ENCODE measurements at regions not wholly inside any gene's neighbourhood (a gene's known extent, or its start where the extent isn't known, plus 50 kb on each side); places are given as distances from the start of the nearest gene placed in this dataset.

GRCh38 chr3:76550522-76551201, 489.2 kb upstream of the ROBO2 start:
- DNase-seq, result no peak

- DNase-seq, result no peak
These were observed 488.2 kb upstream of the ROBO2 start for GRCh38 chr3:76551739-76552138.

GRCh38 chr3:76552653-76553052, 487.2 kb upstream of the ROBO2 start:
- no peak for DNase-seq

GRCh38 chr3:76554707-76555106, 485.2 kb upstream of the ROBO2 start:
- DNase-seq, result no peak

GRCh38 chr3:76561494-76562236, 478.2 kb upstream of the ROBO2 start:
- peak in 1 of 2 experiments; percentile 48 for DNase-seq

- no peak for DNase-seq
These were observed 474.2 kb upstream of the ROBO2 start for GRCh38 chr3:76565496-76566210.

GRCh38 chr3:76566211-76566534, 473.7 kb upstream of the ROBO2 start:
- no peak for DNase-seq

- no peak for DNase-seq
These were observed 473.0 kb upstream of the ROBO2 start for GRCh38 chr3:76566904-76567303.

- DNase-seq, result peak; percentile 2 to 29
These were observed 469.4 kb upstream of the ROBO2 start for GRCh38 chr3:76570436-76571057.

- no peak for DNase-seq
These were observed 463.7 kb upstream of the ROBO2 start for GRCh38 chr3:76576201-76576600.

- no peak for DNase-seq
These were observed 457.8 kb upstream of the ROBO2 start for GRCh38 chr3:76582098-76582497.

GRCh38 chr3:76582632-76583378, 457.1 kb upstream of the ROBO2 start:
- peak; percentile 6 to 36 for DNase-seq

- DNase-seq, result peak in 1 of 2 experiments; percentile 4
These were observed 454.0 kb upstream of the ROBO2 start for GRCh38 chr3:76585794-76586392.

GRCh38 chr3:76586471-76586870, 453.4 kb upstream of the ROBO2 start:
- DNase-seq, result no peak

- DNase-seq, result no peak
These were observed 429.7 kb upstream of the ROBO2 start for GRCh38 chr3:76610150-76610549.

GRCh38 chr3:76615719-76616118, 424.2 kb upstream of the ROBO2 start:
- DNase-seq, result no peak

GRCh38 chr3:76624164-76624563, 415.7 kb upstream of the ROBO2 start:
- no peak for DNase-seq

GRCh38 chr3:76627236-76627635, 412.7 kb upstream of the ROBO2 start:
- no peak for DNase-seq

GRCh38 chr3:76631251-76631650, 408.6 kb upstream of the ROBO2 start:
- DNase-seq, result no peak

- no peak for DNase-seq
These were observed 401.9 kb upstream of the ROBO2 start for GRCh38 chr3:76638006-76638405.

- DNase-seq, result no peak
These were observed 396.1 kb upstream of the ROBO2 start for GRCh38 chr3:76643623-76644304.

- no peak for DNase-seq
These were observed 395.6 kb upstream of the ROBO2 start for GRCh38 chr3:76644305-76644675.

All from NCI-H524 (cell line).